GM21723 (cell line): ENCODE measurements at regions not wholly inside any gene's neighbourhood (a gene's known extent, or its start where the extent isn't known, plus 50 kb on each side); places are given as distances from the start of the nearest gene placed in this dataset.

Source experiments
- ATAC-seq: cut with Tn5 transposase; IDR thresholded peaks from one replicate; pipeline ENCODE4 v1.9.1; 2021; ENCODE audit warnings: mild to moderate bottlenecking, moderate library complexity; ENCODE audit not compliant: unreplicated experiment

GRCh38 chr4:136946307-136946907 is 585.9 kb downstream of the PCDH18 start:
- ATAC-seq: no peak

- ATAC-seq: no peak
Measured at GRCh38 chr4:136939781-136940180, 592.5 kb downstream of the PCDH18 start.

DNA sequence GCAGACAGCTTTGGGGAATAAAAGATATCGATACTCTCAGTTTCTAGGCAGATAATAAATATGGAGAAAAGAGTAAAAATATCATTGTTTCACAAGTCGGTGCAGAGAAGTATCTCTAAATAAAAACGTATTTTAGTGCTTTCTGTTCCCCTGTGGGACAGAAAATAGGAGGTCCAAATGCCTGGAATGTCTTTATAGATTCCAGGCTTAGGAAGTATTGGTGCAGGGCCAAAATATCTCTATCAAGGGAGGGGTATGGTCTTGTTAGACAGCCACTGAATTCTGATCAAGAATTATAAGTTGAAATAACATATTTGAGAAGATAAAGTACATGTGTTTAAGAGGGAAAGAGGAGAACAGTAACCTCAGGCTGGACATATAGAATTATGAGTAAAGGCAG is 596.4 kb downstream of the PCDH18 start:
- no peak for ATAC-seq

DNA sequence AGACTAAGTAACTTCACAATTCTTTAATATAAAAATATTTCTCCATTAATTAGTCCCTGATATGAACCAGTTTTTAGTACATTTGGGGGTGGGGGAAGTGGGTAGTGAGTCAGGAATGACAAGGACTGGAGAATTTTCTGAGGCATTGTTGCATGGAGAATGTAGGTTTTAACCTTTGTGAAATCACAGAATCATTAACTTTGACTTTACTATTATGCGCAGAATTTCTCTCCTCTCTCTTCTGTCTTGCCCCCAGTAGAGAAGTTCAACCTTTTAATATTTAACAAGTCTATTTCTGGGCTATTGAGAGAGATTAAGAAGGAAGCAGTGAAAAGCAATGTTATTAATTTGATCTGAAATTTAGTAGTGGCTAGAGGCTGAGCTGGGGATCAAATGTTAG is 597.0 kb downstream of the PCDH18 start:
- no peak for ATAC-seq

- ATAC-seq: no peak
Measured at GRCh38 chr4:136934601-136935000, 597.7 kb downstream of the PCDH18 start.

- ATAC-seq: no peak
Measured at GRCh38 chr4:136931781-136932180, 600.5 kb downstream of the PCDH18 start.

- ATAC-seq: no peak
Measured at GRCh38 chr4:136928957-136929411, 603.3 kb downstream of the PCDH18 start.

GRCh38 chr4:136927172-136927571 is 605.1 kb downstream of the PCDH18 start:
- no peak for ATAC-seq

DNA sequence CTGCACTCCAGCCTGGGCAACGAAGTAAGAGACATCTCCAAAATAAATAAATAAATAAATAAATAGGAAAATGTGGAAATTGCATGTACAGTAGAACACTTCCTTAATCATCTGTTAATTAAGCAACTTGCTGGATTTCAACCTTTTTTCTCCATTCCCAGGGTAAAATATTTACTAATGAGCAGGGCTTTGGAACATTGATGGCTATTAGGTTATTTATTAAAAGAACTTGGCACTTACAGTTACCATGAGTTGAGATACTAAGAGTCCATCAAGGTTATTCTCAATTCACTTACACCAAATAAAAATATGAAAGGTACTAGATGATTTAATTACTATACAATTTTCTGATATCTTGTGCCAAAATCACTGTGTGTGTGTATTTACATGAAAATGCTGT is 607.1 kb downstream of the PCDH18 start:
- ATAC-seq: no peak

- ATAC-seq: no peak
Measured at GRCh38 chr4:136922066-136922465, 610.2 kb downstream of the PCDH18 start.

GRCh38 chr4:136920092-136920881 is 612.0 kb downstream of the PCDH18 start:
- no peak for ATAC-seq

GRCh38 chr4:136918772-136919171 is 613.5 kb downstream of the PCDH18 start:
- ATAC-seq: no peak

- no peak for ATAC-seq
Measured at GRCh38 chr4:136917312-136918110, 614.8 kb downstream of the PCDH18 start.

GRCh38 chr4:136909626-136910025 is 622.7 kb downstream of the PCDH18 start:
- ATAC-seq: no peak

GRCh38 chr4:136908122-136908521 is 624.2 kb downstream of the PCDH18 start:
- no peak for ATAC-seq

GRCh38 chr4:136900696-136901095 is 631.6 kb downstream of the PCDH18 start:
- no peak for ATAC-seq

DNA sequence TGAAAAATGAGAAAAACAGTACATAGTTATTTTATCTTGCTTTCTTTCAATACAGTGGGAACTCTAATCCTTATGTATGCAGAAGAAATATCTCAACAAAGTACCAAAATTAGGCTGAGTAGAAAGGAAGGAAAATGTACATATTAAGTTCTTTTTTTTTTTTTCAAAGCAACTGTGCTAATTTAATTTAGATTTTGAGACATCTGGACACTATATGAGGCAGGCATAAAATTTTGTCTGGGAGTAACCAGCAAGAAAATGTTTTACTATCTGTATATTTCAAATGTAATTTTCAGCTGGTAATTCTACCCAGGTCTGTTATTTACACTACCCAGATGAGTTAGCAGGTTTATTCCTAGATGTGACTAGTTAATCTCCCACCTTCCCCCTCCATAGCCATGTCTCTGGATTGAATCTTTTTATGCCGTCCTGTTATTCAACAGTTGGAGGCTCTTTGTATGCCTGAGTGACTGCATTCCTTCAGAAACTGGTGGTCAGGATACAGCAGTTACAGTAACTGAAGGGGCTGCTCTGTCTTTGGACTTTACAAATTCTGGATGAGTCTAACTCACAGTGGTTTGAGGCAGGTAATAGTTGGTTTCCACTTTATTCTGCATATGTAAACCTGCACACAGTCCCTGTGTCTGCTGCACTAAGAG is 633.6 kb downstream of the PCDH18 start:
- no peak for ATAC-seq

DNA sequence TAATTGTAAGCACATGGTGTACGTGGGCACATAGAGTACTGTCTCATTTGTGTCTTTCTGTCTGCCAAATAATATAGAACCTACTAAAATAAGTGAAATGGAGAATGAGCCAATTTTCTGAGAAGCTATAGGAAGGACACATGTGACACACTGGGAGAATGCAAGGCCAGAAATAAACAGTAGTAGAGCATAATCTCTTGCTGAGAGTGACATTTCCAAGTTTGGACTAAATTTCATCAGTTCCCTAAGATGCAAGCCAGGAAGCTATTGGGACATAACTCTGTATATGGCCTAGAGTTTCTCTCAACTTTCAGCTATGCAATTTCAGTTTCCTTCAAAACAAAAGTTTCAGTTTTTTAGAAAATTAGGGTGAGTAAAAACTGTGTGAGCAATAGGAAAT is 638.7 kb downstream of the PCDH18 start:
- no peak for ATAC-seq

DNA sequence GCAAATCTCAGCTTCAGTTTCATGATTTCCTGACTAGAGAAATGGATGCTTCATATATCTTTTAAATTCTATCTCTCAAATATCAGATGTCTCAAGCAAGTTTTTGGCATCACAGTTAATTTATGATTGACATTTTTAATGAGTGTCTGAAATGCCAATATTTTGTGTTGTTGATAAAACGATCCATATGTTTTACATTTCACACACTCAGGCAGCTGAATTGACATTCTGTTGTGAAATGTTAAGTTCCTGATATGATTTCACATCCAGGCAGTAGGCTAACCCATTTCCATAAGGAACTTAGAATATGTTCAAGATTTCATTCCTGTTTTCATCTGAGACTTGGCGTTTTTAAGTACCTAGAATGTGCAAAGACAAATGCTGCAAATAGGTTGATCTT is 650.6 kb downstream of the PCDH18 start:
- no peak for ATAC-seq

- ATAC-seq: no peak
Measured at GRCh38 chr4:136873555-136873954, 658.7 kb downstream of the PCDH18 start.

DNA sequence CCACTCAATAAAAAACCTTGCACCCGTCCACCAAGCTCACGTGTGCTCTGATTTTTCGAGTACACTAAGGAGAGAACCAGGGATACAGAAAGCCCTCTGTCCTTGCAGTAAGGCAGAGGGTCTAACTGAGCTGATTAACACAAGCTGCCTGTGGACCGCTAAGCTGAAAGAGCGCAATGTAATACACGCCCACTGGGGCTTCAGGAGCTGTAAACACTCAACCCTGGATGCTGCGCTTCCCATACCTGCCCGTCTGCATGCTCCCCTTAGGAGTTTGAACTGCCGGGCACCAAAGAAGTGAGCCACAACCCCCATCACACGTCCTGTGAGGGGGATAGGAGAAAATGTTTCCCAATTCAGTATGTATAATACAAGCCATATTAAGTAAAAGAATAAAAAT is 664.8 kb downstream of the PCDH18 start:
- ATAC-seq: no peak
